Ishikawa (cell line): ENCODE measurements at regions not wholly inside any gene's neighbourhood (a gene's known extent, or its start where the extent isn't known, plus 50 kb on each side); places are given as distances from the start of the nearest gene placed in this dataset.
A peak's percentile ranks its signal among the peaks of the same experiment; 100 is the strongest.

Source experiments
- CEBPB ChIP-seq: IDR thresholded peaks from 2 replicates; pipeline ENCODE4 v1.6.1; 2012
- CREB1 ChIP-seq: IDR thresholded peaks from 2 replicates; pipeline ENCODE4 v1.6.1; 2012; ENCODE audit warnings: low read depth
- EGR1 ChIP-seq: IDR thresholded peaks from 2 replicates; pipeline ENCODE4 v1.6.1; 2012
- EP300 ChIP-seq: IDR thresholded peaks from 2 replicates; pipeline ENCODE4 v1.6.1; 2012; ENCODE audit warnings: borderline replicate concordance
- FOXM1 ChIP-seq: IDR thresholded peaks from 2 replicates; pipeline ENCODE4 v1.6.1; 2012; ENCODE audit warnings: low read depth, borderline replicate concordance
- MAX ChIP-seq: IDR thresholded peaks from 2 replicates; pipeline ENCODE4 v1.6.1; 2012
- NFIC ChIP-seq: IDR thresholded peaks from 2 replicates; pipeline ENCODE4 v1.6.1; 2012
- RAD21 ChIP-seq: IDR thresholded peaks from 2 replicates; pipeline ENCODE4 v1.6.1; 2012; ENCODE audit warnings: low read depth
- REST ChIP-seq: IDR thresholded peaks from 2 replicates; pipeline ENCODE4 v1.6.1; 2012; ENCODE audit warnings: low read depth, mild to moderate bottlenecking
- TAF1 ChIP-seq: IDR thresholded peaks from 2 replicates; pipeline ENCODE4 v1.6.1; 2012; ENCODE audit warnings: low read depth, mild to moderate bottlenecking
- TCF12 ChIP-seq: IDR thresholded peaks from 2 replicates; pipeline ENCODE4 v1.6.1; 2012; ENCODE audit warnings: low read depth
- TEAD4 ChIP-seq: IDR thresholded peaks from 2 replicates; pipeline ENCODE4 v1.6.1; 2012
- YY1 ChIP-seq: IDR thresholded peaks from 2 replicates; pipeline ENCODE4 v1.6.1; 2012; ENCODE audit warnings: low read depth
- ZBTB7A ChIP-seq: IDR thresholded peaks from 2 replicates; pipeline ENCODE4 v1.6.1; 2012; ENCODE audit warnings: low read depth
- TF ChIP-seq, protein P1 (sequence below): IDR thresholded peaks from 2 replicates; pipeline ENCODE4 v1.6.1; 2012

GRCh38 chr5:77948476-77948875 is 172.3 kb upstream of the TBCA start:
- no peak for TF ChIP-seq TEAD4
- no peak for TF ChIP-seq MAX
- TF ChIP-seq TCF12 = no peak
- no peak for TF ChIP-seq ZBTB7A
- TF ChIP-seq RAD21 = no peak
- TF ChIP-seq FOXM1 = no peak
- no peak for TF ChIP-seq TAF1
- TF ChIP-seq NFIC = no peak
- TF ChIP-seq REST = no peak
- no peak for TF ChIP-seq CREB1
- TF ChIP-seq, protein P1, sequence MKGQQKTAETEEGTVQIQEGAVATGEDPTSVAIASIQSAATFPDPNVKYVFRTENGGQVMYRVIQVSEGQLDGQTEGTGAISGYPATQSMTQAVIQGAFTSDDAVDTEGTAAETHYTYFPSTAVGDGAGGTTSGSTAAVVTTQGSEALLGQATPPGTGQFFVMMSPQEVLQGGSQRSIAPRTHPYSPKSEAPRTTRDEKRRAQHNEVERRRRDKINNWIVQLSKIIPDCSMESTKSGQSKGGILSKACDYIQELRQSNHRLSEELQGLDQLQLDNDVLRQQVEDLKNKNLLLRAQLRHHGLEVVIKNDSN = no peak
- no peak for TF ChIP-seq EGR1
- TF ChIP-seq YY1 = no peak

DNA sequence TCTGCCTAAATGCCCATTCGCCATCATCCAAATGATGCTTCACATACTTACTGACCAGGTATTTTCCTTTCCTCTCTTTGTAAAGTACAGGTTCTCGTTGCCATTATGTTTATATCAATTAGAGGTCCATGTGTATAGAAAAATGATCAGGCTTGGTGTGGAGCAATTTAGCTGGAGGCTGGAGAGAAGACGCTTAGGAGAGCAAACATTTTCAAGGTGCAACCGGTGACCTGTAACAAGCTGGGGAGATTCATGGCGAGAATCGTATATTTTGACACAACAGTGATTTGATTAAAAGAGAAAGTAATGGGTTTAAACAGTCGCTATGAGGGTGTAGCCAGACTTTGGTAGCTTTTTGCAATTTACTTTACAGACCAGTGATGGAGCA is 170.9 kb upstream of the TBCA start:
- TF ChIP-seq TCF12 (no peak), CEBPB (no peak), NFIC (no peak), MAX (no peak), ZBTB7A (no peak), FOXM1 (no peak), TEAD4 (no peak), RAD21 (no peak), EGR1 (no peak), YY1 (no peak), CREB1 (no peak), REST (no peak), TAF1 (no peak), EP300 (no peak)
- TF ChIP-seq, protein P1 = no peak

GRCh38 chr5:77946381-77947040 is 170.4 kb upstream of the TBCA start:
- TF ChIP-seq TAF1 (no peak), EGR1 (no peak), CEBPB (no peak)

DNA sequence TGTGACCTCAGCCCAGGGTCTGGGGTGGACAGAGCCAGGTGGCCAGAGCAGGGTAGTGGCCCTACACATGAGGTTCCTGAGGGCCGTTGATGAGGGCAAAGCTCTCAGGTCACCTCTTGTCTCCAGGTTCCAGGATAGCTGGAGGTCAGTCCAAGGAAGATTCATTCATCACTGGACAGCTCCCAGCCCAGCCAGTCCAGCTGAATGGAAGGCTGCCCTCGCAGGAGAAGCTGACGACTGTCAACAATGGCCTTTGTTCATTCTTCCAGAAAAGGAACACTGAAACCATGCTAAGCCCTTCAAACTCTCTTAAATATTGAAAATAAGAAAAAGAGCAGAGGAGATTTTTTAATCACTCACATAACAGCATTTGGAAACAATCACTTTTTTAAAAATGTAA is 169.7 kb upstream of the TBCA start:
- TF ChIP-seq YY1 = no peak
- peak; percentile 73 for TF ChIP-seq REST

- TF ChIP-seq YY1 (no peak), FOXM1 (no peak), TEAD4 (no peak), MAX (no peak), EP300 (no peak), RAD21 (no peak), CREB1 (no peak), ZBTB7A (no peak), TAF1 (no peak), REST (no peak), NFIC (no peak), CEBPB (no peak), EGR1 (no peak)
- TF ChIP-seq, protein P1 = no peak
Observed at GRCh38 chr5:77944757-77945340, 168.7 kb upstream of the TBCA start.
